SK-N-MC (cell line): ENCODE measurements at regions not wholly inside any gene's neighbourhood (a gene's known extent, or its start where the extent isn't known, plus 50 kb on each side); places are given as distances from the start of the nearest gene placed in this dataset.

Experiments
- EZH2 ChIP-seq: fragments of 200-600 bp; sonication (generic); IDR thresholded peaks from one replicate; pipeline ENCODE4 v1.6.1; 2017; ENCODE audit warnings: antibody characterized with exemption
- FOXP2 ChIP-seq: optimal IDR thresholded peaks from 2 replicates; pipeline ENCODE3; 2011; ENCODE audit warnings: mild to moderate bottlenecking, moderate library complexity; ENCODE audit not compliant: insufficient read depth; ENCODE audit errors: extremely low read length, control extremely low read depth
- POLR2AphosphoS5 ChIP-seq: IDR thresholded peaks from 2 replicates; pipeline ENCODE4 v1.6.1; 2012; ENCODE audit warnings: mild to moderate bottlenecking, low read depth, low read length, borderline replicate concordance

- TF ChIP-seq POLR2AphosphoS5 (no peak), EZH2 (no peak), FOXP2 (no peak)
Measured at GRCh38 chr7:156209087-156209486, 396.8 kb upstream of the SHH start.
